Brain microvascular endothelial cell (primary cell): ENCODE measurements at regions not wholly inside any gene's neighbourhood (a gene's known extent, or its start where the extent isn't known, plus 50 kb on each side); places are given as distances from the start of the nearest gene placed in this dataset.
"Not testable (repeated sequence)": the region's sequence is repeated elsewhere in the genome, so short reads cannot be mapped to it uniquely, and the experiment has no call there.

ENCODE experiments used
- DNase-seq: peaks from one replicate; pipeline ENCODE4 v3.0.0-alpha.2; 2020
- H3K27ac ChIP-seq: fragments of 250-450 bp; sonication (Bioruptor Pico); 2 replicates; pipeline ENCODE4 v1.5.1; 2020; ENCODE audit warnings: mild to moderate bottlenecking, moderate library complexity
- H3K27me3 ChIP-seq: fragments of 250-450 bp; sonication (Bioruptor Pico); replicated peaks from 2 replicates; pipeline ENCODE4 v1.5.1; 2020; ENCODE audit warnings: mild to moderate bottlenecking
- H3K36me3 ChIP-seq: fragments of 250-450 bp; sonication (Bioruptor Pico); replicated peaks from 2 replicates; pipeline ENCODE4 v1.5.1; 2020; ENCODE audit warnings: mild to moderate bottlenecking
- H3K4me3 ChIP-seq: 2 replicates; pipeline ENCODE4 v1.5.1; 2011; ENCODE audit warnings: low read depth, mild to moderate bottlenecking, control low read depth, low read length, moderate library complexity
- CTCF ChIP-seq: IDR thresholded peaks from 2 replicates; pipeline ENCODE4 v1.5.1; 2011; ENCODE audit warnings: low read depth, mild to moderate bottlenecking, moderate library complexity, low read length, control low read depth, inconsistent platforms; ENCODE audit errors: missing control alignments
- in situ Hi-C: cut with HindIII; loops from 2 replicates; pipeline ENCODE4 v1.10.0; 2017; ENCODE audit warnings: low sequenced_read_pairs, low pct_ligation_motif_present

- TF ChIP-seq CTCF = no peak
- no peak for DNase-seq
- Histone ChIP-seq H3K4me3 (no peak overlapping the region), H3K36me3 (no peaks in the 10 kb centered on the region), H3K27ac (no peak overlapping the region), H3K27me3 (no peaks in the 10 kb centered on the region)
- in situ Hi-C loops = no loop called here
Measured at GRCh38 chr7:93711926-93712325, 137.4 kb upstream of the CALCR start.

GRCh38 chr7:93708255-93708654 lies 133.7 kb upstream of the CALCR start:
- H3K27me3 ChIP-seq, in situ Hi-C loops, H3K27ac ChIP-seq, H3K4me3 ChIP-seq, DNase-seq, H3K36me3 ChIP-seq: not testable (repeated sequence)

- Histone ChIP-seq H3K27ac (no peak overlapping the region), H3K4me3 (no peak overlapping the region), H3K27me3 (no peaks in the 10 kb centered on the region), H3K36me3 (no peaks in the 10 kb centered on the region)
- DNase-seq = no peak
- in situ Hi-C loops = no loop called here
- no peak for TF ChIP-seq CTCF
Measured at GRCh38 chr7:93707249-93707648, 132.7 kb upstream of the CALCR start.

GRCh38 chr7:93706162-93706561 lies 131.6 kb upstream of the CALCR start:
- H3K27me3 ChIP-seq, DNase-seq, H3K36me3 ChIP-seq, in situ Hi-C loops, H3K4me3 ChIP-seq, H3K27ac ChIP-seq: not testable (repeated sequence)

GRCh38 chr7:93704217-93704616 lies 129.7 kb upstream of the CALCR start:
- no peak overlapping the region for H3K4me3 ChIP-seq
- no peak overlapping the region for H3K27ac ChIP-seq
- no peak for TF ChIP-seq CTCF
- no peaks in the 10 kb centered on the region for H3K27me3 ChIP-seq
- in situ Hi-C loops = no loop called here
- no peak for DNase-seq
- no peaks in the 10 kb centered on the region for H3K36me3 ChIP-seq

GRCh38 chr7:93697901-93698300 lies 123.4 kb upstream of the CALCR start:
- DNase-seq = no peak
- no peak overlapping the region for H3K4me3 ChIP-seq
- no peak overlapping the region for H3K27ac ChIP-seq
- in situ Hi-C loops = no loop called here
- no peak for TF ChIP-seq CTCF
- H3K36me3 ChIP-seq = no peaks in the 10 kb centered on the region
- peaks cover 5% of the 10 kb centered on the region for H3K27me3 ChIP-seq

GRCh38 chr7:93693796-93694195 lies 119.3 kb upstream of the CALCR start:
- no peak for DNase-seq
- H3K36me3 ChIP-seq = no peaks in the 10 kb centered on the region
- in situ Hi-C loops = no loop called here
- H3K4me3 ChIP-seq = no peak overlapping the region
- TF ChIP-seq CTCF = no peak
- no peak overlapping the region for H3K27ac ChIP-seq
- H3K27me3 ChIP-seq = peaks cover 6% of the 10 kb centered on the region
